ENCODE measurements at regions not wholly inside any gene's neighbourhood (a gene's known extent, or its start where the extent isn't known, plus 50 kb on each side); places are given as distances from the start of the nearest gene placed in this dataset.

GRCh38 chr12:91460469-91460868 is 277.9 kb upstream of the DCN start:
- TF ChIP-seq EP300 (IDR thresholded peaks at IDR 0.05) (no peak), CTCF (IDR thresholded peaks at IDR 0.05) (no peak), POLR2A (IDR thresholded peaks at IDR 0.05) (no peak), POLR2AphosphoS5 (IDR thresholded peaks at IDR 0.05) (no peak)

Data from sigmoid colon (tissue), 4 donors.